ENCODE measurements at regions not wholly inside any gene's neighbourhood (a gene's known extent, or its start where the extent isn't known, plus 50 kb on each side); places are given as distances from the start of the nearest gene placed in this dataset.

DNA sequence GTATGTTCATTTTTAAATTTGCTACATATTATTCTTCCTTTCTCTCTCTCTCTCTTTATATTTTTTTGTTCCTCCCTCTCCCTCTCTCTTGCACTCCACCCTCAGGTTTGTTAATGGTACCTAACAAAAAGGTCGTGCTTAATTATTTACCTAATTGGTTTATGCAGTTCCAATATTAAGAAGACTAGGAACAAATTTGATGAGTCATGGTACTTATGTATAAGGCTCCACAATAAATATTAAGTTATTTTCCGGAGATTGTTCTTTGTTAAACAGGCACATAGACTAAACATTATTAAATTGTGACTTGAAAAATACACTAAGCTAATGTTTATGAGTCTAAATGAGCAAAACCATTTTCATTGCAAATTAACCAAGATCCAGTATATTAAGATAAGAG lies 1200.8 kb upstream of the ALCAM start:
- TF ChIP-seq ELF4 (IDR thresholded peaks at IDR 0.05) (no peak), FOXM1 (IDR thresholded peaks at IDR 0.05; ENCODE audit: borderline replicate concordance) (no peak), ARNT (IDR thresholded peaks at IDR 0.05) (no peak)

Measured in HEK293T (cell line).